Lower lobe of right lung (tissue), 2 donors: ENCODE measurements at regions not wholly inside any gene's neighbourhood (a gene's known extent, or its start where the extent isn't known, plus 50 kb on each side); places are given as distances from the start of the nearest gene placed in this dataset.
"Not testable (repeated sequence)": the region's sequence is repeated elsewhere in the genome, so short reads cannot be mapped to it uniquely, and the experiment has no call there.

ENCODE experiments used
- ATAC-seq, 2 donors: fragments of 200-7000 bp; cut with Tn5 transposase; one replicate each; pipeline ENCODE4 v1.9.1; 2020 to 2022; ENCODE audit warnings: mild to moderate bottlenecking in 2 of 2, moderate library complexity in 2 of 2
- DNase-seq: peaks from one replicate; pipeline ENCODE4 v3.0.0-alpha.2; 2020
- H3K27ac ChIP-seq: fragments of 200-600 bp; one replicate; pipeline ENCODE4 v1.8.0; 2022
- H3K27me3 ChIP-seq: fragments of 200-600 bp; one replicate; pipeline ENCODE4 v1.8.0; 2022; ENCODE audit warnings: low read depth
- H3K36me3 ChIP-seq: fragments of 200-600 bp; one replicate; pipeline ENCODE4 v1.8.0; 2022; ENCODE audit warnings: mild to moderate bottlenecking
- H3K4me1 ChIP-seq: fragments of 200-600 bp; one replicate; pipeline ENCODE4 v1.8.0; 2022
- H3K4me3 ChIP-seq: fragments of 200-600 bp; one replicate; pipeline ENCODE4 v1.8.0; 2022; ENCODE audit warnings: mild to moderate bottlenecking
- H3K9me3 ChIP-seq: fragments of 200-600 bp; one replicate; pipeline ENCODE4 v1.8.0; 2022
- CTCF ChIP-seq: fragments of 200-600 bp; IDR thresholded peaks from one replicate; pipeline ENCODE4 v1.8.0; 2022; ENCODE audit warnings: antibody characterized with exemption, mild to moderate bottlenecking
- intact Hi-C: fragments of 100-400 bp; cut with DNase I; formaldehyde crosslinking; loops from one replicate; pipeline ENCODE4 v1.11.0; 2022
- donor health status: DM: no; HTN: yes; CAD: no; lungs with severe emphysema.

- H3K9me3 ChIP-seq, result no peaks in the 10 kb centered on the region
- no peak overlapping the region for H3K4me3 ChIP-seq
- no peak overlapping the region for H3K27ac ChIP-seq
- DNase-seq, result no peak
- TF ChIP-seq CTCF, result no peak
- intact Hi-C loops, result no loop called here
- no peaks in the 10 kb centered on the region for H3K36me3 ChIP-seq
- no peak for ATAC-seq
- H3K27me3 ChIP-seq, result no peaks in the 10 kb centered on the region
- no peaks in the 10 kb centered on the region for H3K4me1 ChIP-seq
Measured at GRCh38 chr10:78672918-78673317, 395.8 kb upstream of the ZMIZ1 start.

- H3K4me1 ChIP-seq, H3K4me3 ChIP-seq, intact Hi-C loops, H3K36me3 ChIP-seq, DNase-seq, H3K9me3 ChIP-seq, H3K27ac ChIP-seq, ATAC-seq, H3K27me3 ChIP-seq: not testable (repeated sequence)
Measured at GRCh38 chr10:78681141-78681540, 387.6 kb upstream of the ZMIZ1 start.

- H3K27ac ChIP-seq, ATAC-seq, H3K4me1 ChIP-seq, DNase-seq, H3K9me3 ChIP-seq, H3K36me3 ChIP-seq, H3K27me3 ChIP-seq, intact Hi-C loops, H3K4me3 ChIP-seq: not testable (repeated sequence)
Measured at GRCh38 chr10:78681986-78682385, 386.8 kb upstream of the ZMIZ1 start.

- DNase-seq (no peak), ATAC-seq (no peak)
- H3K27me3 ChIP-seq, result peaks cover 4% of the 10 kb centered on the region
- no peak for TF ChIP-seq CTCF
- H3K27ac ChIP-seq, result no peak overlapping the region
- intact Hi-C loops, result no loop called here
- H3K4me3 ChIP-seq, result no peak overlapping the region
- no peaks in the 10 kb centered on the region for H3K4me1 ChIP-seq
- H3K9me3 ChIP-seq, result no peaks in the 10 kb centered on the region
- no peaks in the 10 kb centered on the region for H3K36me3 ChIP-seq
Measured at GRCh38 chr10:78684947-78685346, 383.8 kb upstream of the ZMIZ1 start.

GRCh38 chr10:78685466-78686103, 383.2 kb upstream of the ZMIZ1 start:
- H3K4me1 ChIP-seq, result no peaks in the 10 kb centered on the region
- ATAC-seq (no peak), DNase-seq (no peak)
- no peak overlapping the region for H3K27ac ChIP-seq
- no peaks in the 10 kb centered on the region for H3K9me3 ChIP-seq
- H3K4me3 ChIP-seq, result no peak overlapping the region
- H3K27me3 ChIP-seq, result peaks cover 4% of the 10 kb centered on the region
- no peaks in the 10 kb centered on the region for H3K36me3 ChIP-seq
- intact Hi-C loops, result no loop called here
- TF ChIP-seq CTCF, result no peak

- DNase-seq (no peak), ATAC-seq (no peak)
- Histone ChIP-seq H3K4me1 (no peaks in the 10 kb centered on the region), H3K4me3 (no peak overlapping the region), H3K27ac (no peak overlapping the region), H3K27me3 (peaks cover 4% of the 10 kb centered on the region), H3K9me3 (no peaks in the 10 kb centered on the region), H3K36me3 (no peaks in the 10 kb centered on the region)
- TF ChIP-seq CTCF, result no peak
- intact Hi-C loops, result no loop called here
Measured at GRCh38 chr10:78686444-78687060, 382.2 kb upstream of the ZMIZ1 start.
